GM19455 (cell line): ENCODE measurements at regions not wholly inside any gene's neighbourhood (a gene's known extent, or its start where the extent isn't known, plus 50 kb on each side); places are given as distances from the start of the nearest gene placed in this dataset.

ENCODE experiments used
- ATAC-seq: cut with Tn5 transposase; IDR thresholded peaks from one replicate; pipeline ENCODE4 v1.9.1; 2021; ENCODE audit not compliant: unreplicated experiment

DNA sequence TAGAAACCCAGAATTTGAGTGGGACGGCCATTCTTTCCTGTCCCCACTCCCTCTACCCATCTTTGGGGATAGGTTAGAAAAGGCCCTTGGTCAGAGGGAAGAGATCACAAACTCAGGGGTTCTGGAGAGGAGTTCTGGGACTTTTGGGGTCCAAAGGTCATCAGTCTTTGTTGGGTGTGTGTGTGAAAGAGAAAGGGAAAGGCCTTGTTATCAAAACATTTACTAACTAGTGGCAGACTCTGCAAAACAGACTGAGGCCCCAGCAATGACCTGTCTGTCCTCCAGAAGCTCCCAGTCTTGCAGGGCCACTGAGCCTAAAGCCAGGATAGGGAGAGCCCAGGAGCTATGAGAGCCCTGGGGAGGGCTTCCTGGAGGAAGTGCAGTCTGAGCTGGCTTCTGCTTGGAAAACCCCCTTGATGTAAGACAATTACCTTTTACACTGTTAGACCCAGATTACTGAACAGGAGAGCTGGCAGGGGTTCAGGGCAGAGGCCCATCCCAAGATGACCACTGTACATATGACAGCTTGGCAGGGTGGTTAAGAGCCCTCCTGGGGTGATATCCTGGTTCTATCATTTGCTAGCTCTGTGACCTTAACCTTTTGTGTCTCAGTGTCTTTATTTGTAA lies 429.1 kb upstream of the CCDC196 start:
- no peak for ATAC-seq

DNA sequence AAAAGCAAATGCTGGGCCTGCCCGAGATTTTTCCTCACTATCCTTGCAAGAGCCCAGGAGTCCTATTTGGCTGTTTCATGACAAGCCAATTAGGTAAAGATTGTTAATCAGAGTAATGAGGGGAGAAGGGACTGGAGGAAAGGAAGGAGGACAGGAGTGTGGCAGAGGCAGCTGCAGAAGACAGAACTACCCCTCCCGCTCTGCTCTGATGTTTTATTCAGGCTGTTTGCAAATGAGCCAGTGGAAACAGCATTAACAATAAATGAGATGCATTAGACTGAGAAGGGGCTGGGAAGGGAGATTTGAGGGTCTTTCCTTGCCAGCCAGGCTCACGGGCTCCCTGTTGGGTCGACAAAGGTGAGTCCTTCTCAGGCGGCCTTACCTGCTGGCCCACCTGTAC lies 421.0 kb upstream of the CCDC196 start:
- no peak for ATAC-seq

DNA sequence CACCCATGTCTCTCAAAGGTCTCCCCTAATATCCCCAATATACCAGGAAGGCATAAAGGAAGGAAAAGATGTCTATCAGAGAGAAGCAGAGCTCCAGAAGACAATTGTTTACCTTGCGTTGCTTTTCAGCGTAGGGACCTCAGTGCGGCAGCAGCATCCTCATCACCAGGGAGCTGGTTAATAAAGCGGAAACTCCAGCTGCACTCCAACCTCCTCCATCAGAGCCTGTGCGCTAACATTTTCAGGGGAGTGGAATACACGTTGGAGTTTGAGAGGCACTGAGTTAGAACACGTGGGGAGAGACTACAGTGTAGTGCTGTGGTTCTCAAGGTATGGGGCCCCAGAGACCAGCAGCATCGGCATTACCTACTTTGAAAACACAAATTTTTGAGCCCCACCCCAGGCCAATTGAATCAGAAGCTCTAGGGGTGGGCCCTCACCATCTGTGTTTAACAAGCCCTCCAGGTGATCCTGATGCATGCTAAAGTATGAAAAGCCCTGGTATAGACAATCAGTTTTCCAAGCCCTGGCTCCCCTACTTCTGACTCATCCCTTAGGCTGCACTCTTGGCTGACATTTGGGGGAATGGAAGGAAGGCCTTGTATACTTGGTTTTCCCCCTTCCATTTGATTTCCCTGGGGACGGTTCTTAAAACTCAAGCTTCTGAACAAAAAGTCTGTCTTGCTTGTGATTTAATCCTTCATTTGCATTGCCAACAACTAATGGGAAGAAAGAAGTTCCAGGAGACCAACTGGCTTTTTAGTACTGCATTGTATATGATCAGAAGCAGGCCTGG lies 419.0 kb upstream of the CCDC196 start:
- ATAC-seq: no peak

DNA sequence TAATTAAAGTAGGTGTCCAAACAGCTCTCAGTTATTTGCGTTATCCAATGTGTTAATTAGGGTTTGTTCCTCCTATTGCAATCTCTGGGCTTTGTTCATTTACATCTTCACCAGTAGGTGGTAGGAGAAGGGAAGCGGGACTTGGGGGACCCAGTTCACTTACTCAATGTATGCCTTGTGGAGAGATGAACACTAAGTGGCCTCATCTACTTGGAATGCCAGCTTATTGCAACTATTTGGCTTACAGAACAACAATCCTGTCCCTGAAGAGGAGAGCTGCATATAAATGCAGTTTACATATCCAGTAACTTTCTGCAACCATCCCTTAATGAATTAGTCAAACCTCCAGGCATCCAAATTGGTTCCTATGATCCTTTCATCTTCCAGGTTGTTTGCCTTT lies 417.1 kb upstream of the CCDC196 start:
- ATAC-seq: no peak

DNA sequence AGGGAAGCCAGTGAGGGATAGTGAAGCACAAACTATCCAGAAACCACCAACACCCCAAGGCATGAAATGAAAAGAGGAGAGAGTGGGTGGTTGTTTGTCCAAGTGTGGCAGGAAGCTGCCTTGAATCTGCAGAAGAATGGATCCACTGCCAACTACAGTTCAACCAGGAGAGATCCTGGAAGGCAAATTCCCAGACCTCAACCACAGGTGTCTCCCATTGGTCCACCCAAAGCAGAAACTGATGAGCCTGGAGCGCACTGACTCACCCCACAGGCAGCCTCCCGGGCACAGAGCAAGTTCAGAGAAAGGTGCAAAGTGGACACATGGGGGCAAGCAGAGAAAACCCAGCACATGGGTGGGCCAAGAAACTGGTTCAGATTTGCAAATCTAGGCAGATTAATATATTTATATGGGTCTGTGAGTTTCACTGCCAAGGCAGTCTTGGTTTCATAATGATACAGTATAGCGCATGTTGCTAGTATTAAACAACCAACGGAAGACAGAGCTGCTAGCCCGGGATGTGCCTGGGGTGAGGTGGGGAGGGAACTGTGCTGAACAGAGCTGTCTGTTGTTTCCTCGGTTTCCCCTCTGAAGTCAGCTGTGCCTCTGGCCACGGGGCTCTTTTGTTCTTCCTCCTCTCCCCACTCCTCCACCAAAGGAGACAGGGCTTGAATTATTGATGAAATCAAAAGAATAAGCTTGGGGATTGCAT lies 416.2 kb upstream of the CCDC196 start:
- no peak for ATAC-seq

DNA sequence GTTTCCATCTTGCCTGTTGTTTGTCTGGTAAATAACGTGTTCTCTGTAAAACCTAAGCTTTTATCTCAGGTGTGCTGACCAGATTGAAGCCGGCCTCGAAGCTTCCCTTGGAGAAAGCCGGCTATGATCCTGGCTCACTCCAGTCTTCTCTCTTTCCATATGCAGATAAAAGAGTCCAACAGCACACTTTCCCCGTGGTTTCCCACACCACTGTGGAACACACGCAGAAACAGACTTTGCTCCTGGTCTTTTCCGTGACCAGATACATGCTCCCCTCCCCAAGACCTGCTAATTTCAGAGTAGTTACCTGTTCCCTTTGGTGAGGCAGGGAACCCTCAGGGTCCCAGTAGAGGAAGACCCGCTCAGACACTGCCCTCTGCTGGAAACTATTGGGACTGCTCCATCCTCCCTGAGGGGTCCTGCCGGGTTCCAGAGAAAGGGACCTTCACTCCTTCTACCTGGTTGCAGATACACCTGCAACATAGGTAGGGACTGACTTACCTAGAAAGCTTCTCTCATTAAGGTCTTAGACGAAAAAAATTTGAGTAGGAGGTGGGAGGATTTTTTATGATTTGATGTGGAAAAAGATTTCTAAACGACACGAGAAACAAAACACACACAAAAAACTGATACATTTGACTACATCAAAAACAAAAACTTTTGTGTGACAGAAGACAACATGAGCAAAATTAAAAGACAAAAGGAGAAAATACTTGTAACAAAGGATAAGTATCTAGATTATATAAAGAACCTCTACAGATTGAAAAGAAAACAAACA lies 415.4 kb upstream of the CCDC196 start:
- no peak for ATAC-seq

DNA sequence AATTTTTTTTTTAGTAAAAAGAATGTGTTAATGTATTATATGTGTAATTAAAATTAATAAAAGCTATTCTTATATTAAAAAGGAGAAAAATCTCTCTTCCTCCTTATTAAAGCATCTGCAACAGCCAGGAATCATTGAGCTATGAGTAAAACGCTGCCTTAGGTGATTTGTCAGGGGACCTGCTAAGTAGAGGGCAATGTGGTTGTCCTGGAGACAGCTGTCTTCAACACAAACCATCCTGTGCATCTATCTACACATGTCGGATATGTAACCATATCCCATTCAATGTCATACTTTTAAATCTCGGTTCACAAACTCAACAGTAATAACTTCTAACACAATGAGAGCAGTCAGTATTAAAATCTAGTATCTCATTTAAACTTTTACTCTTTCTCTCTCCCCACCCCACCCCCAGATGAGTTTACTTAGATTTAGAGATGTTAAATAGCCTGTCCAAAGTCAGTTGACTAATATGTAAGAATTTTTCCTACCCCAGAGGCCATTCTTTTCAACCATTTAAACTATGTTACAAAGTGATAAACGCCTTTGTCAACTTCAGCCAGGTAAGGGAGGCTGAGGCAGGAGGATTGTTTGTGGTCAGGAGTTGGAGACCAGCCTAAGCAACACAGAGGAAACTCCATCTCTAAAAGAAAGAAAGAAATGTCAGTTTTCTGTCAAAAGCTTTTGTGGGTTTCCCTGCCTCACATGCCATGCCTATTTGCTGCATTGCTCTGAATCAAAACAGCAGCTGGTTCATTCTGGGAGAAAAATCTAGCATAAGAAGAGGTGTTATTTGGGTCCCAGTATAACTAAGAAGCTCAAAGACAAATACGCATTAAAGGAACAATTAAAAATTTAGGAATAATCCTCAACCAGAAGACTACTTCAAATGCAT lies 413.7 kb upstream of the CCDC196 start:
- no peak for ATAC-seq

DNA sequence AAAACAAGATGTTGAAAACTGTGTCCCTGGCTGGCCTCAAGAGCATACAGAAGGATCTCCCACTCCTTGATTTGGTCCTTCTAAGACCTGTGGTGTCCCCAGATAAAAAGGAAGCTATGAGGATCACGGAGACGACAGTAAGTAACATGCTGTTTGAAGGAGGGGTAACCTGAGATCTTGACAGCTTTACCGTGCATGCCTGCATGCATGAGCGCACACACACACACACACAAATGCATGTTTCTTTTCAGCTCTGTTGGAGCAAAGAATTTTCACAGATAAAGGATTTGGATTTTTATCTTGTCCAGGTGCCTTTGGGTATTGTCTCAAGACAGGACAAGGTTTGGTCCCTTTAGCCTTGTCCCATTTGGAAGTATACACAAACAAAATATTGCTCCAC lies 411.6 kb upstream of the CCDC196 start:
- no peak for ATAC-seq

DNA sequence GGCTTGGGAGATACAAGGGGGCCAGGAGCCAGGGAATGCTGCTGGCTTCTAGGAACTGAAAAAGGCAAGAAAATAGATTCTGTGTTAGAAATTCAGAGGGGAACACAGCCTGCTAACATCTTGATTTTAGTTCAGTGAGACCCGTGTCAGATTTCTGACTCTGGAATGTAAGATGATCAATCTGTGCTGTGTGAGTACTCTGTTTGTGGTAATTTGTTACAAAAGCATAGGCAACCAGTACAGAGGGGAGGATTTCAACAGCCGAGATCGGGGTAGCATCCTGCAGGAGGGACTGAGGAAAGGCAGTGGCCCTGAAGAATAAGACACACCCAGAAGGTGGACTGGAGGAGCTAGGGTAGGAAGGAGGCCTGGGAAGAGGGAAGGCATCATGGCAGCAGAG lies 410.0 kb upstream of the CCDC196 start:
- no peak for ATAC-seq

DNA sequence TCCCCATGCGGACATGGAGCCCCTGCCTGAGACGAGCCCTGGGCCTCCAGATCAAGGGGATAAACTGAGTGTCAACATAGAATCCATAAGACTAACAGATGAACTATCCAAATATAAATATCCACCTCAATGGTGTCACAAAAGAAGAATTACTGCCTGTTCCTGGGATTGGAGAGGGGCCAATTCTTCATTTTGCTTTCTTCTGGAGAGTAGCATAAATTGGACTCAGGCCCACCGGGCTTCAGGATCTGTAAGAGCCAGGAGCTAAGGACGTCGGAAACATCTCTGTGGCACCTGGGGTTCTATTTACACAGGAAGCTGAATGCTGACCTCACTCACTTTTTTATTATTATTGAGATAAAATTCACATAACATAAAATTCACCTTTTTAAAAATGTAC lies 408.2 kb upstream of the CCDC196 start:
- ATAC-seq: no peak

DNA sequence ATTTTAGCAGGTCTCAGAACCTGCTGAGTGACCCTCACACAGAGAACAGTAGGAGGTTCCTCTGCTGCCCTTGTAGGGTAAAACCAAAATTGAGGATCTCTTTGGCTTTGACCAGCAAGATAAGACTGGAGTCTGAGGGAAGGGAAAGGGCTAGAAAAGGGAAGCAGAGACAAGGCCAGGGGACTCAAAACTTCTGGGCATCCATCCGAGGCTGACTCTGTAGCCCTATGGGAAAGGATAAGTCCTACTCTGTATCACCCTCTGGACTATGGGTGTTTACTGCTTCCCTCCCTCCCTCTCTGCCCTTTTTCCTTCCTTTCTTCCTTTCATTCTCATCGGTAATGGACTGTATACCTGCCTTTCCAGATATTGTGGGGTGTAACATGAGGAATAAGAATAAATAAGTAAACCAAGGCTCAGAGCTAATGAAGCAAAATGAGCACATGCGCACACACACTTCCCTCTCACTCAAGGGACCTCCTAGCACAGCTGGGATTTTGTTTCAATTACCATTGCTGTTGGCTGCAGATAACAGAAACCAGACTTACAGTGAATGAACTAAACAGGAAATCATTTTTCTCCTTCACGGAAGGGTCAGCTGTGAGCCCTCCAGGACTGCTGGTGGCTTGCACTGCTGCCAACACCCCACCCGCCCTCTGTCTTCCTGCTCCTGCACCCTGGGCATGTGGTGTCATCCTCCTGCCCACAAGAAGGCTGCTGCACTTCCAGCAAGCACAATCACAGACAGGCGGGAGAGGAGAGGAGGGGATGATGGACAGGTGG lies 404.4 kb upstream of the CCDC196 start:
- no peak for ATAC-seq

DNA sequence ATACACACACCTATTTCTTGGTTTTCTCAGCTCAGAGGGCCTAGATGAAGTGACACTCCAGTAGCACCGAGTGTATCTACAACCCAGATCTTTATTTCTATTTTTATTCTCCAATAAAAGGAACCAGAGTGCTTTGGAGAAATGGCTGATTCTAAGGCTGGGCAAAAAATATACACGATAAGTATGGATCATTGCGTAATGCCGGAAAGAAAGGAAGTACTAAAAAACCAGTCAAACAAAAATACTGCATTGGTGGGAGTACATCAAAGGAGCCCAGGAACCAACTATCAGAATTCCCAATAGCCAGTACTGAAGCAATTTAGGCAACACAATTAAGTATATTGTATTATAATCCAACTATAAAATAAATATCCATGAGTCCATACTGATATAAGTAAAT lies 400.9 kb upstream of the CCDC196 start:
- ATAC-seq: no peak

DNA sequence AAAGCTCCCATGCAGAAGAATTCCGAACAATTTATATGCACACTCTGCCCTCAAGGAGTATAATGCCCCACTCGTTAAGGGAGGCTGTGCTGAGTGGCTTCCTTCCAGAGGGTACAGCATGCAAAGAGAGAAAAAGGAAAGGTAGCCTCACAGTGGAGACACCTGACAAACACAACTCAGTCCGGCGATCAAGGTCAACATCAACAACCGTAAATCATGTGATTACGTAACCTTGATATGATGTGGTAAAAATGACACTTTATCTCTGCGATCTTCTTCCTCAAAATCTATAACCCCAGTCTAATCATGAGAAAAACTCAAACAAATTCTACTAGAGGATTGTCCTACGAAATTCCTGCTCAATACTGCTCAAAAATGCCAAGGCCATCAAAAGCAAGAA lies 400.5 kb upstream of the CCDC196 start:
- no peak for ATAC-seq

DNA sequence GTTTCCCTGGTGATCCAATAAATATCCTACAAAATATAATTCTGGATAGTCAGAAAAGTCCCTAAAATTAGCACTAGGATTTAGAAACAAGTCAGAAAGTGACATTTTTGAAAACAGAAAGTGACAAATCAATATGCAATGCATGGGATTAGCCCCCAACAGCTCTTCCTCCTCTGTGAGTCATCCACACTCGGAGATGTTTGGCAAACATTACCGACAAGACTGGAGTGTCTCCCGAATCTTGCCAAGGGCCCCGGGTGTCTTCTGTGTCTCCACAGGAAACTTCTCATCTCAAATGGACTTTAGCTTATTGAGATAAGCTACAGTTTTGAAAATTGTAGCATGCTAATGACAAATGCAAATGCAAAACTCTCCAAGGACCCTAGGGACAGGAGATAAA lies 398.9 kb upstream of the CCDC196 start:
- ATAC-seq: no peak

DNA sequence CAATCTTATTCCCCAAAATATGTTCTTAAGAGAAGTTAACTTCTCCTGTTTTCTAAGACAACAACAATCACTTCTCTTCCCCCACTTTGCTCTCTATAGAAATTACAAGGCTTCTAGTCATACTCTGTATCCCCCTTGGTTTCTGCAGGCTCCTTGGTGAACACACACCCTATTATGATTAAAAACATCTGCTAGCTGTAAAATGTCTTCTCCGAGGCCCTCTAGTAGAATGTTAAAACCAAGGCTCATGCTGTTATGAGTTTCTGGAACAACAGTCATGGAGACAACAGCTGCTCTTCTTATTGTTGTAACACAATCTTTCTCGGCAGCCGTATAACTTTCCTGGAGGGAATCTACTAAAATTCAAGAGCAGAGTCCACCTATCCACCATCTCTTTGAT lies 397.5 kb upstream of the CCDC196 start:
- ATAC-seq: no peak

DNA sequence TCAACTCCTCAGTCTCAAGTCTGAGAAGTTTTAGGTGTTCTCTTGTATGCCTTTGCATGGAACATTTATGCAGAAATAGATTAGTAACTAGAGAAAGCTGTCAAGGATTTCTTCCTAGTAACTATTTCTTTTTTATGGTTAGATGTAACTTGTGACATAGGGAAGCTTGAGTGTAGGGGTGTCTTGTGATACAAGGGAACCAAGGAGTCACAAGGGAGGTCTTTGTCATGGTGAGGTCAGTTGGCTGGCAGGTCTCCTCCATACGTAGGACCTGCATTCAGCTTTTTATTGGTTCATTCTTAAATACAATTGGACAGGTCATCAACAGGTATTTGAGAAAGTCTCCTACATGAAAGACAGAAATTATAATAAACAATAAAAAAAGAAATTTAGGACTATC lies 394.0 kb upstream of the CCDC196 start:
- ATAC-seq: no peak

DNA sequence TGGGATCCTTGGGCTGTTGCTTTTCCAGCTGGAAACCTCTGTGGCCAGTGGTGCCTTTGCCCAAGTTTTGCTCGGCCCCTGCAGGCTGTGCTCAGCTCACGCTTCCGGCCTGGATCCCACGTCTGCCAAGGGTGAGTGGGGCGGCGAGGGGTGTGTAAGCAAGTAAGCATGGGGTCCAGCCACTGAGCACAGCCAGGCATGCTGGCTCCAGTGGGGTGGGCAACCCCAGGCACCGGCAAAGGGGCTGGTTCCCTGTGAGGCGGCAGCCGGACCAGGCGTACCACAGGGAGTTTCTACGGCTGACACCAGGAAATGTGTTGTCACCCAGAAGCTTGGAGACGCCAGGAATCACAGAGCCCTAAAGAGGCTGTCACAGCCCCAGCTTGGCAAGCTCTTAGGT lies 393.4 kb upstream of the CCDC196 start:
- no peak for ATAC-seq

DNA sequence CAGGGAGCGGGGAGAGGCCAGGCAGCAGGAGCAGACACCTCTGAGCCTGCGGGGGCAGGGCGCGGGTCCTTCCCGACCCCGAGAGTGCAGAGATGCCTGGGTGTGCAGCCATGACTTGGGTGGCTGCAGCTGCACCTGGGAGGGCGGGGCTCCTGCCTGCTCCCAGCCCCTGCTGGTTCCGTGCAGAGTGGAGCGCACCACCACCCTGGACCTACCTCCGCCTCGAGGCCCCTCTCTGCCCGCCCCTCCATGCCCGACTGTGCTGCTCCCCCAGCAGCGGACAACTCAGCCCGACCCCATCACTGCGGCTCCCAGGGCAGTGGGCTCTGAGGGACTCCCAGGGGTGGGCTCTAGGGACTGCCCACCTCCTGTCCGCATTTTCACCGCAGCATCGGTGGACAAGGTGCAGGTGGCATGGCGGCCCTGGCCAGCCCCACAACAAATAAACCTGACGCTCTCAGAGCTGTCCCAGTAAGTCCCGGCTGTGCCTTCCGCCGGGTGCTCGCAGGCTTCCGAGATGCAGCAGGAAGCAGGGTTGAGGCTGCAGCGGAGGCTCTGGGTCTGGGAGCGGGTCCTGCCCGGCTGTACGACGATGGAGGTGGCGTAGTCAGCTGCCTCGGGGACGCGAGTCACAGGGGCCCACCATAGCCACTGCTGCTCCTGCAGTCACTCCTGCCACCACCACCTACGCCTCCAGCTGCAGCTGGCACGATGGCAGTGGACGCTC lies 392.0 kb upstream of the CCDC196 start:
- no peak for ATAC-seq

DNA sequence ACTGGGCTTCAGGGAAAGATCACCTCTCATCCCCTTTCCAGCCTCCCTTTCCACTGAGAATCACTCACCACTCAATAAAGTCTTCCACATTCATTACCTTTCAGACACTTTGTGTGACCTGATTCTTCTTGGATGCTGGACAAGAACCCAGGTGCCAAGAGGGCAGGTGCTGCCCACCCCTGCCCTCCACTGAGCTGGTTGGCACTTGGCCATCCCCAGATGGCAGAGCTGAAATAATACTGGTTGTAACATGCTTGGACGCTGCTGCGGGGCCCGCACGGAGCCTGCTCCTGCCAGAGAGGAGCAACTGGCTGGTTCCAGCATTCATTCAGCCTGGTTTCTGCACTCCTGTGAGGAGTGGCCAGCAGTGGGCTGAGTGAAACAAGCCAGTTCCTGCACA lies 386.7 kb upstream of the CCDC196 start:
- ATAC-seq: no peak
